MM.1S (cell line): ENCODE measurements at regions not wholly inside any gene's neighbourhood (a gene's known extent, or its start where the extent isn't known, plus 50 kb on each side); places are given as distances from the start of the nearest gene placed in this dataset.

Experiments
- DNase-seq: peaks from one replicate; pipeline ENCODE4 v3.0.0-alpha.2; 2015
- H2AFZ ChIP-seq: fragments of 300-600 bp; sonication (generic); 2 replicates; pipeline ENCODE4 v1.6.0; 2016; ENCODE audit warnings: antibody characterized with exemption, low read length
- H3F3A ChIP-seq: fragments of 300-600 bp; sonication (generic); 2 replicates; pipeline ENCODE4 v1.6.1; 2016; ENCODE audit warnings: mild to moderate bottlenecking, antibody characterized with exemption, low read length, moderate library complexity, mixed read lengths; ENCODE audit not compliant: insufficient read depth
- H3K27ac ChIP-seq: fragments of 300-600 bp; sonication (generic); 2 replicates; pipeline ENCODE4 v1.5.1; 2016; ENCODE audit warnings: mild to moderate bottlenecking, low read length
- H3K27me3 ChIP-seq: fragments of 300-600 bp; sonication (generic); replicated peaks from 2 replicates; pipeline ENCODE4 v1.6.0; 2016; ENCODE audit warnings: low read length; ENCODE audit not compliant: insufficient read depth
- H3K36me3 ChIP-seq: fragments of 300-600 bp; sonication (generic); replicated peaks from 2 replicates; pipeline ENCODE4 v1.6.1; 2016; ENCODE audit warnings: mild to moderate bottlenecking, low read length, mixed read lengths; ENCODE audit not compliant: insufficient read depth
- H3K4me1 ChIP-seq: fragments of 300-600 bp; sonication (generic); 2 replicates; pipeline ENCODE4 v1.6.1; 2016; ENCODE audit warnings: low read length, mixed read lengths
- H3K4me2 ChIP-seq: fragments of 300-600 bp; sonication (generic); 2 replicates; pipeline ENCODE4 v1.6.0; 2016; ENCODE audit warnings: low read depth, low read length
- H3K4me3 ChIP-seq: fragments of 300-600 bp; sonication (generic); 2 replicates; pipeline ENCODE4 v1.5.1; 2016; ENCODE audit warnings: low read length, mixed read lengths
- H3K79me2 ChIP-seq: fragments of 300-600 bp; sonication (generic); 2 replicates; pipeline ENCODE4 v1.6.1; 2016; ENCODE audit warnings: mixed run types, low read length, mixed read lengths
- H3K9ac ChIP-seq: fragments of 300-600 bp; sonication (generic); 2 replicates; pipeline ENCODE4 v1.6.1; 2016; ENCODE audit warnings: low read length, mixed read lengths
- H3K9me2 ChIP-seq: fragments of 300-600 bp; sonication (generic); replicated peaks from 2 replicates; pipeline ENCODE4 v1.6.1; 2016; ENCODE audit warnings: mild to moderate bottlenecking, low read length, mixed read lengths; ENCODE audit not compliant: insufficient read depth
- H3K9me3 ChIP-seq: fragments of 300-600 bp; sonication (generic); replicated peaks from 2 replicates; pipeline ENCODE4 v1.6.1; 2016; ENCODE audit warnings: mild to moderate bottlenecking, low read length, mixed read lengths; ENCODE audit not compliant: insufficient read depth
- H4K20me1 ChIP-seq: fragments of 300-600 bp; sonication (generic); 2 replicates; pipeline ENCODE4 v1.6.1; 2016; ENCODE audit warnings: mild to moderate bottlenecking, low read length, moderate library complexity, mixed read lengths; ENCODE audit not compliant: insufficient read depth
- CTCF ChIP-seq: fragments of 300-600 bp; sonication (generic); IDR thresholded peaks from 2 replicates; pipeline ENCODE4 v1.5.1; 2016; ENCODE audit warnings: antibody characterized with exemption, low read length, mixed read lengths
- EZH2 ChIP-seq: fragments of 300-600 bp; sonication (generic); optimal IDR thresholded peaks from 2 replicates; pipeline ENCODE3; 2017; ENCODE audit warnings: low read depth, mild to moderate bottlenecking, antibody characterized with exemption, low read length, mixed read lengths
- EZH2phosphoT487 ChIP-seq: fragments of 300-600 bp; sonication (generic); IDR thresholded peaks from 2 replicates; pipeline ENCODE4 v1.6.1; 2018; ENCODE audit warnings: antibody characterized with exemption, low read length

- TF ChIP-seq CTCF = no peak
- TF ChIP-seq EZH2 = no peak
- no peak for TF ChIP-seq EZH2phosphoT487
- Histone ChIP-seq H3K4me2 (no peak overlapping the region), H3K4me3 (no peak overlapping the region), H3F3A (no peaks in the 10 kb centered on the region), H4K20me1 (no peaks in the 10 kb centered on the region), H2AFZ (no peak overlapping the region), H3K27ac (no peak overlapping the region), H3K9me2 (no peaks in the 10 kb centered on the region), H3K36me3 (no peaks in the 10 kb centered on the region), H3K79me2 (no peaks in the 10 kb centered on the region), H3K9ac (no peak overlapping the region), H3K27me3 (no peaks in the 10 kb centered on the region), H3K9me3 (no peaks in the 10 kb centered on the region), H3K4me1 (no peaks in the 10 kb centered on the region)
- DNase-seq = no peak
Measured at GRCh38 chr4:41405464-41406112, 132.4 kb upstream of the LIMCH1 start.

GRCh38 chr4:41406113-41406516 is 131.8 kb upstream of the LIMCH1 start:
- no peak for TF ChIP-seq EZH2phosphoT487
- no peak for TF ChIP-seq CTCF
- no peak for TF ChIP-seq EZH2
- no peaks in the 10 kb centered on the region for H3K36me3 ChIP-seq
- H3K27me3 ChIP-seq = no peaks in the 10 kb centered on the region
- no peak overlapping the region for H3K4me3 ChIP-seq
- no peaks in the 10 kb centered on the region for H3K9me2 ChIP-seq
- no peaks in the 10 kb centered on the region for H3F3A ChIP-seq
- no peaks in the 10 kb centered on the region for H3K4me1 ChIP-seq
- DNase-seq = no peak
- no peak overlapping the region for H2AFZ ChIP-seq
- no peaks in the 10 kb centered on the region for H3K79me2 ChIP-seq
- H3K9ac ChIP-seq = no peak overlapping the region
- H3K27ac ChIP-seq = no peak overlapping the region
- H3K4me2 ChIP-seq = no peak overlapping the region
- no peaks in the 10 kb centered on the region for H4K20me1 ChIP-seq
- no peaks in the 10 kb centered on the region for H3K9me3 ChIP-seq

- no peak overlapping the region for H3K27ac ChIP-seq
- DNase-seq = no peak
- TF ChIP-seq CTCF (no peak), EZH2phosphoT487 (no peak), EZH2 (no peak)
- H2AFZ ChIP-seq = no peak overlapping the region
- H3K9me3 ChIP-seq = no peaks in the 10 kb centered on the region
- no peaks in the 10 kb centered on the region for H3K9me2 ChIP-seq
- H3K36me3 ChIP-seq = no peaks in the 10 kb centered on the region
- H3K4me1 ChIP-seq = no peaks in the 10 kb centered on the region
- no peak overlapping the region for H3K9ac ChIP-seq
- no peaks in the 10 kb centered on the region for H3F3A ChIP-seq
- no peak overlapping the region for H3K4me3 ChIP-seq
- H3K79me2 ChIP-seq = no peaks in the 10 kb centered on the region
- H3K27me3 ChIP-seq = no peaks in the 10 kb centered on the region
- H3K4me2 ChIP-seq = no peak overlapping the region
- H4K20me1 ChIP-seq = no peaks in the 10 kb centered on the region
Measured at GRCh38 chr4:41408150-41408549, 129.8 kb upstream of the LIMCH1 start.
